ENCODE measurements at regions not wholly inside any gene's neighbourhood (a gene's known extent, or its start where the extent isn't known, plus 50 kb on each side); places are given as distances from the start of the nearest gene placed in this dataset.
A peak's percentile ranks its signal among the peaks of the same experiment; 100 is the strongest.

DNA sequence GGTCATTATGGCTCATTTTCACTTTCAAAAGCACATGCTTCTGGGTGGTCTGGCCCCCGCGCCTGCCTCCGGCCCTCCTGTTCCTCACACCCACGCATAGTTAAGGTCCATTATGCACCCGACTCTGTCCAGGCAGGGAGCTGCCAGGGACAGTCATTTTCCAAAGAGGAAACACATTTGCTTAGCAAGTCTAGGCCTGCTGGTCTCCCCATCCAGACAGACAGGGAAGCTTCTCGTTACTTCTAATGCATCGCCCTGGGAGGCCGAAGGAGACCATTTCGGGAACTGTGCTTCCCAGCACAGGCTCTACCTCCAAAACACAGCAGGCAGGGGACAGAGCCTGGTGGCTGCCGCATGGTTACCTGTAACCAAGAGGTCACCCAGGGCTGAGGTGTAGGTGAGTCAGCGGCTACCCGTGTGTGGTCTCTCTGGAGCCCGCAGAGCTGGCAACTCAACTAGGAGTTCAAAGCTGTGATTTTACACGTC is 87.1 kb upstream of the SHANK2 start:
- Histone ChIP-seq H3K27ac (ENCODE audit: low read depth, low read length) (no peak overlapping the region), H3K36me3 (ENCODE audit: insufficient read depth, low read length) (no peaks in the 10 kb centered on the region), H3K4me3 (ENCODE audit: low read depth in 1 of 2, low read length in 2 of 2) (peak overlapping the region in 1 of 2 donors; percentile 37), H3K9ac (ENCODE audit: low read length) (no peak overlapping the region), H3K27me3 (ENCODE audit: control insufficient read depth in 1 of 2, insufficient read depth in 2 of 2, low read length in 2 of 2) (no peaks in the 10 kb centered on the region), H3K9me3 (ENCODE audit: low read length) (no peaks in the 10 kb centered on the region), H3K4me1 (ENCODE audit: insufficient read depth, low read length) (peaks cover 8% of the 10 kb centered on the region)

DNA sequence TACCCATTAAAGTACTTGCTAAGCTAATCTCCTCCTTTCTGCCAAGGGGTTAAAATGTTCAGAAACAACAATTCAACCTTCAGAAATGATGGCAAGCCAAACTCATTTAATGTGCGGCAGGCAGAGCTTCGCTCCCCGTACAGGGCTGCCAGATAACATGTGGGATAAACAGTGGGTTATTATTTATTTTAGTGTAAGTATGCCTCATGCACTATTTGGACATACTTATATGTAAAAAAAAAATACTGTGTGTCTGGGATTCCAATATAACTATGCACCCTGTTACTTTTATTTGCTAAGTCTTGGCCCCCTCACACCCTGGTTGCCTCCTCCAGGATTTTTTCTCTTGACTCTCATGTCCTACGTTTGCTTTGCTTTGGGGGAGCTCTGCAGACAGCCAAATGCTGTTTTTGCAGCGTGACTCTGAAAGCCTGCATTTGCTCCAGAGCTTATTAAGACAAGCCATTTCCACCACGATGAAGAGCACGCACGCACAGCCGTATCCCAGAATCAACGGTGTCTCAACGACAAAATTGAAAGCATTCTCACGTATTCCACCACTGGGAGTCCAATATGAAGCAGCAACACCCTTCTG is 86.5 kb upstream of the SHANK2 start:
- Histone ChIP-seq H3K27ac (ENCODE audit: low read depth, low read length) (no peak overlapping the region), H3K36me3 (ENCODE audit: insufficient read depth, low read length) (no peaks in the 10 kb centered on the region), H3K27me3 (ENCODE audit: control insufficient read depth in 1 of 2, insufficient read depth in 2 of 2, low read length in 2 of 2) (no peaks in the 10 kb centered on the region), H3K9me3 (ENCODE audit: low read length) (no peaks in the 10 kb centered on the region), H3K4me1 (ENCODE audit: insufficient read depth, low read length) (peaks cover 8% of the 10 kb centered on the region), H3K9ac (ENCODE audit: low read length) (no peak overlapping the region), H3K4me3 (ENCODE audit: low read depth in 1 of 2, low read length in 2 of 2) (peak overlapping the region in 1 of 2 donors; percentile 37)

DNA sequence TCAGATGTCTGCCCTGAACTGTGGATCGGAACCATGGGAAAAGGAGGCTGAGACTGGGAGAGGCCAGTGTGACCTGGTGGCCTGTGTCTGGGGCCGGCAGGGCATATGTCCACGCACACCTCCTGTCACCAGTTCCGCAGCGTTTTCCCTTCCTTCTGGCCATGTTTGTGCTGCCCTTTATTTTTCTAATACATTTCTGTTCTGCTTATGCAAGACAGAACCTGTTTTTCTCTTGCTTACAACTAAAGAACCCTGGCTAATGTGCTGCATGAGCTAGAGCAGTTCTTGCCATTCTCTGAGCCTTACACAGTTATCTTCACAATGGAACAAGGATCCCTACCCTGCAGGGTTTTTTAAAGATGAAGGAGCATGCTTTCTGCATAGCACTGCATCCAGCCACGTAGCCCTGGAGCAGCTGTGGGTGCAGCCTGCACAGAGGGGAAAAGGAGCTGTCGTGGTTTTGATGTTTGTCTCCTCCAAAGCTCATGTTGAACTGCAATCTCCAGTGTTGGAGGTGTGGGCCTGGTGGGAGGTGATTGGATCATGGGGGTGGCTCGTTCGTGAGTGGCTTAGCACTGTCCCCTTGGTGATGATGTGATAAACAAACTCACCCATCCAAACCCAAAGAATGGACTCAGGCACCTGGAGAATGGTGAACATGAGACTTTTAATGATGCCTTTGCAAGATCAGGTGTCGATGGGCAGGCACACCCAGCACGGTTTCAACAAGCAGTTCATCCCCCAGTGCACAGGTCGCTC is 84.8 kb upstream of the SHANK2 start:
- H3K27ac ChIP-seq (ENCODE audit: low read depth, low read length), result no peak overlapping the region
- no peak overlapping the region for H3K4me3 ChIP-seq (ENCODE audit: low read depth in 1 of 2, low read length in 2 of 2)
- peaks cover 8% of the 10 kb centered on the region for H3K4me1 ChIP-seq (ENCODE audit: insufficient read depth, low read length)
- H3K27me3 ChIP-seq (ENCODE audit: control insufficient read depth in 1 of 2, insufficient read depth in 2 of 2, low read length in 2 of 2), result no peaks in the 10 kb centered on the region
- no peak overlapping the region for H3K9ac ChIP-seq (ENCODE audit: low read length)
- no peaks in the 10 kb centered on the region for H3K9me3 ChIP-seq (ENCODE audit: low read length)
- no peaks in the 10 kb centered on the region for H3K36me3 ChIP-seq (ENCODE audit: insufficient read depth, low read length)

DNA sequence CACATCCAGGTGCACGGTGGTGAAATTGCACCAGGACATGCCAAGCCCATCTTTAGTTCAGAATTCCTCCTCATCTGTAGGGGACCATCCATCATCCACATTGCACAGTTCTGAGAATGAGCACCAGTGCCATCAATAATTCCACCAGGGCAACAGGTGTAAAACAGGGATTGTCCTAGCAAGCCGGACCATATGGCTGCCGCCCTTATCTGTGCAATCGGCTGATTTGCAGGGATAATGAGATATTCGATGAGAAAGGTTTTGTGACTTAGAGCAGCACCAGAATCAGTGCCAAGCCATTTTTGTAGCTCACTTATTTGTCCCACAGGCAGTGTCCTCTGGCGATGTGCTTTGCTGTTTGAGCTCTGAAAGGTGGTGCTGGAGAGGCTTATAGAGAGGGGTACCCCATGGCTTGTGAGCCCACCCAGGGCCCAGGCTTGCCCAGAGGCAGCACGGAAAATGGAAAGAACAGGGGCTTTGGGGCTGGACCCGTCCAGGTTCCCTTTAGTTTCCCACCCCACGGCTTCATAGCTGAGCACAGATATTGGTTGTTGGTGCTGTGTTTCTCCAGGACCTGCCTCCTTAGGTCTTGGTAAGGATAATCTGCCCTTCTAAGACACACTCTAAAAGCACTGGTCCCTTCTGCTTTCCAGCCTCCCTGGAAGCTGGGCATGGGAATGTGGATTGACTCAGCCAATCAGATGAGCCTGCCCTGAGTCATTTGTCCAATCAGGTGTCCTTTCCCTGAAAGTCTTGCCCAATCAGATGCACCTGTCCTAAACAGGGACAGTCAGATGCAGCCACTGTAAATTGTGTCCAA is 84.0 kb upstream of the SHANK2 start:
- Histone ChIP-seq H3K9ac (ENCODE audit: low read length) (no peak overlapping the region), H3K36me3 (ENCODE audit: insufficient read depth, low read length) (no peaks in the 10 kb centered on the region), H3K4me3 (ENCODE audit: low read depth in 1 of 2, low read length in 2 of 2) (no peak overlapping the region), H3K27ac (ENCODE audit: low read depth, low read length) (no peak overlapping the region), H3K4me1 (ENCODE audit: insufficient read depth, low read length) (peaks cover 8% of the 10 kb centered on the region), H3K27me3 (ENCODE audit: control insufficient read depth in 1 of 2, insufficient read depth in 2 of 2, low read length in 2 of 2) (no peaks in the 10 kb centered on the region), H3K9me3 (ENCODE audit: low read length) (no peaks in the 10 kb centered on the region)

DNA sequence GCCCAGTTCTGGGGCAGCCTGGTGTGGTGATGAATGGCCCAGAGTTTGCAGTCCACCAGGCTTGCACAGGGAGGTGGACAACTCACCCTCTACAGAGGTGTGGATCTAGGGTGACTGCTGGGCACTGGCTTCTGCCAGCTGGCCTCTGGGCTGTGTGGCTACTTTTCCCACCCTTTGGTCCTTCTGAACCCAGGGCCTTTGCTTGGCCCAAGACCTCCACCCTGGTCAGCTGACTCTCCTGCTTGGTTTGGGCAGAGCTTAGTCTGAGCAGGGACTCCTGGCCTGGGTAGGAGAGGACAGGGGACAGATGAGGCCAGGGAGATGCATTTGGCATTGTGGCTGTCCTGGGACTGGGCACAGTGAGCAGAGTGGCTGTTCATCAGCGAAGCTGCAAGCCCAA is 83.0 kb upstream of the SHANK2 start:
- Histone ChIP-seq H3K4me3 (ENCODE audit: low read depth in 1 of 2, low read length in 2 of 2) (no peak overlapping the region), H3K36me3 (ENCODE audit: insufficient read depth, low read length) (no peaks in the 10 kb centered on the region), H3K9me3 (ENCODE audit: low read length) (no peaks in the 10 kb centered on the region), H3K4me1 (ENCODE audit: insufficient read depth, low read length) (peaks cover 8% of the 10 kb centered on the region), H3K27me3 (ENCODE audit: control insufficient read depth in 1 of 2, insufficient read depth in 2 of 2, low read length in 2 of 2) (no peaks in the 10 kb centered on the region), H3K27ac (ENCODE audit: low read depth, low read length) (no peak overlapping the region), H3K9ac (ENCODE audit: low read length) (no peak overlapping the region)

DNA sequence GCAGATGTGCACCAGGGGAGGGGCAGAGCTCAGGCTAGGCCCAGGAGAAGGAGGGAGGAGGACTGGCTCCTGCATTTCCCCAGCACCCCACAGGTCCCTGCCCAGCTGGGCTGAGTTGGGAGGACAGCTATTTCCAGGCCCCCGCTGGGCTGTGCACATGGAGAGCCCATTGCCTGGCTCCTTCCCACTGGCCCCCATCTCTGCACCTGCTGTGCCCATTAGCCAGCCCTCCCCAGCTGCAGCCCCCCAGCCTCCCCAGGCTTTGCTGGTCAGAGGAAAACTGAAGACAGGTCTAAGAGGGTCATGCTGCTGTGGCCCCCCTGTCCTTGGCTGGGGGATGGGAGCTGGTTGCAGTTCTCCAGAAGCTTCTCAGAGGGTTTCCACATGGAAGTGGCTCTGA is 81.8 kb upstream of the SHANK2 start:
- Histone ChIP-seq H3K4me1 (ENCODE audit: insufficient read depth, low read length) (peaks cover 2% of the 10 kb centered on the region), H3K27ac (ENCODE audit: low read depth, low read length) (no peak overlapping the region), H3K27me3 (ENCODE audit: control insufficient read depth in 1 of 2, insufficient read depth in 2 of 2, low read length in 2 of 2) (no peaks in the 10 kb centered on the region), H3K36me3 (ENCODE audit: insufficient read depth, low read length) (no peaks in the 10 kb centered on the region), H3K4me3 (ENCODE audit: low read depth in 1 of 2, low read length in 2 of 2) (no peak overlapping the region), H3K9me3 (ENCODE audit: low read length) (no peaks in the 10 kb centered on the region), H3K9ac (ENCODE audit: low read length) (no peak overlapping the region)

DNA sequence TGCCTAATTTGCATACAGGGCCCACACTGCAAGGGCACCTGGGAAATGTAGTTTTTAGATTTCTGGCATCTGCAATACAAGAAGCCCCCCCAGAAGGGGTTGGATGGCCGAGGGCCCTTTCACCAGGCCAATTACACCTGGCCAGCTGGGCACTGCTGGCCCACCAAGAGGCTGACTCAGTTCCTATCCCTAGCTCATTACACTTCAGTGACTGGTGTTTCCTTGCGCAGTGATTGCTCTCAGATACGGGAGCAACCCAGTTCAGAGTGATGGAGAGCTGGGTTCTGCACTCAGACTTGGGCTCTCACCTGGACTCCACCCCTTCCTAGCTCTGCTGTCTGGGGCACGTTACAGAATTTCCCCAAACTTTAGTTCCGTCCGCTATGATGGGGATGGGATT is 81.1 kb upstream of the SHANK2 start:
- Histone ChIP-seq H3K4me1 (ENCODE audit: insufficient read depth, low read length) (no peaks in the 10 kb centered on the region), H3K4me3 (ENCODE audit: low read depth in 1 of 2, low read length in 2 of 2) (no peak overlapping the region), H3K27ac (ENCODE audit: low read depth, low read length) (no peak overlapping the region), H3K36me3 (ENCODE audit: insufficient read depth, low read length) (no peaks in the 10 kb centered on the region), H3K9ac (ENCODE audit: low read length) (no peak overlapping the region), H3K9me3 (ENCODE audit: low read length) (no peaks in the 10 kb centered on the region), H3K27me3 (ENCODE audit: control insufficient read depth in 1 of 2, insufficient read depth in 2 of 2, low read length in 2 of 2) (no peaks in the 10 kb centered on the region)

DNA sequence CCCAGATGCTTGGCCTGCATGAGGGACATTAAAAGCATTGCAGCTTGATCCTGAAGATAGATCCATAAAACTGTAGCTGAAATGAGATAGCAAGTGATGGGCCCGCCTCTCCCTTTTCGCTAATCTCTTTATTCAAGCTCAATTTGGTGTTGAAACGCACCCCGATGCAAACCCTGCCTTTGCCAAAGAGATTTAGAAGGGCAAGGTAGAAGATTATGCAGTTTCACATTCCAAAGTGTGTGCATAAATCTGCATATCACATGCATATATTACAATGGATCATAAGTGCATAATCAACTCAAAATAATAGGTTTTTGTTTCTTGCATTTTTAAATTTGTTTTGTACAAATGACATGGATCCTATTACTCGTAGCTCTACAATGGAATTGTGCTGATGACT is 80.1 kb upstream of the SHANK2 start:
- H3K4me3 ChIP-seq (ENCODE audit: low read depth in 1 of 2, low read length in 2 of 2), result no peak overlapping the region
- no peaks in the 10 kb centered on the region for H3K36me3 ChIP-seq (ENCODE audit: insufficient read depth, low read length)
- no peaks in the 10 kb centered on the region for H3K9me3 ChIP-seq (ENCODE audit: low read length)
- H3K9ac ChIP-seq (ENCODE audit: low read length), result no peak overlapping the region
- no peaks in the 10 kb centered on the region for H3K27me3 ChIP-seq (ENCODE audit: control insufficient read depth in 1 of 2, insufficient read depth in 2 of 2, low read length in 2 of 2)
- no peaks in the 10 kb centered on the region for H3K4me1 ChIP-seq (ENCODE audit: insufficient read depth, low read length)
- H3K27ac ChIP-seq (ENCODE audit: low read depth, low read length), result no peak overlapping the region

DNA sequence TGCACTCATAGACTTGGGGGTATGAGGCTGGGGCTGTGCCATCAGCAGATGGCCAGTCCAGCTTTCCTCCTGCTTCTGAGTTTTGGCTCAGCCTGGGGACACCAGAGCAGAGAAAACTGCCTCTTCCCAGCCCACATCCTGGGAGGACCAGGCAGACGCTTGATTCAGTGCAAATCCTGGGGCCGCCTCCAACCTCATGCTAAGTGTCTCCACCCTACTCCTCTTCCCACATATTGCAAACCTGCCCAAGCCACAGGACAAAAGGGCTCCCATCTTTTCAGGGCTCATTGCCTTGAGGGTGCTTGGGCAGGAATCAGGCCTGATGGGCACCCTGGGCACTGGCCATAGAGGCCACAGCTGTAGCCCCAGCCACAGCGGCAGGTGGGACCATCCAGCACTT is 79.7 kb upstream of the SHANK2 start:
- H3K27ac ChIP-seq (ENCODE audit: low read depth, low read length), result no peak overlapping the region
- H3K9me3 ChIP-seq (ENCODE audit: low read length), result no peaks in the 10 kb centered on the region
- no peaks in the 10 kb centered on the region for H3K4me1 ChIP-seq (ENCODE audit: insufficient read depth, low read length)
- H3K9ac ChIP-seq (ENCODE audit: low read length), result no peak overlapping the region
- no peak overlapping the region for H3K4me3 ChIP-seq (ENCODE audit: low read depth in 1 of 2, low read length in 2 of 2)
- no peaks in the 10 kb centered on the region for H3K27me3 ChIP-seq (ENCODE audit: control insufficient read depth in 1 of 2, insufficient read depth in 2 of 2, low read length in 2 of 2)
- no peaks in the 10 kb centered on the region for H3K36me3 ChIP-seq (ENCODE audit: insufficient read depth, low read length)

DNA sequence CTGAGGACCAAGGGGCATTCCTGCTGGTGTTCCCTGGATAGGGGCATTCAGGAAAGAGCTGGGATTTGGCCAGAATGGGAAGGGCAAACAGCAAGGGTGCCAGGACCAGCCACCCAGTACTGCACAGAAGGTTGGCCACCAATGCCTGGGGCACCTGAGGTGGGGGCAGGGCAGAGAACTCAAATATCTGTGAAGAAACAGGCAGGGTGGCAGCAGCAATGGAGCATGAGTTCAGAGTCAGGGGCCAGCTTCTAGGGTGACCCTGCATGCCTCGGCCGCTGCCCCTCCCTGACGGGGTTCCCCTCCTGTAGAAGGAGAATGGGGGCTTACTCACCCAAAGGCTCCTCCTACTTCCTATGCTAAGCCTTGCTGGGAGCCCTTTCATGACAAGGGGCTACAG is 79.3 kb upstream of the SHANK2 start:
- Histone ChIP-seq H3K9ac (ENCODE audit: low read length) (no peak overlapping the region), H3K27ac (ENCODE audit: low read depth, low read length) (no peak overlapping the region), H3K27me3 (ENCODE audit: control insufficient read depth in 1 of 2, insufficient read depth in 2 of 2, low read length in 2 of 2) (no peaks in the 10 kb centered on the region), H3K9me3 (ENCODE audit: low read length) (no peaks in the 10 kb centered on the region), H3K4me1 (ENCODE audit: insufficient read depth, low read length) (no peaks in the 10 kb centered on the region), H3K4me3 (ENCODE audit: low read depth in 1 of 2, low read length in 2 of 2) (no peak overlapping the region), H3K36me3 (ENCODE audit: insufficient read depth, low read length) (no peaks in the 10 kb centered on the region)

DNA sequence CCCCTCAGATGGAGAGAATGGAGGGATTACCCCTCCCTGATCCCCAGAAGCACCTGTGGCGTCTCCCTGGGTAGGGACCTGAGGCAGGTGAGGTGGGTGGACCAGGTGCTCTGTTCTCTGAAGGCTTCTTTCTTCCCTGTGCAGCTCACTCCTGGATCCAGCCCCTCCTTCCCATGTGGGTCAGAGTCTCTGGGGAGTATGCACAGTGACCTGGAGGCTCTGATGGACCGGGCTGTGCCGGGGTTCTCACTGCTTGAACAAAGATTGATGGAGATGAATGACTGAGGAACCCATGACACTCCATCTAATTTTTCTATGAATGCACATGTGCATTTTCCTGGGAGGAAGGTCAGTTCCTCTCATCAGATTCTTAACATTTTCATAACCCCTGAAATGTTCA is 78.6 kb upstream of the SHANK2 start:
- H3K27me3 ChIP-seq (ENCODE audit: control insufficient read depth in 1 of 2, insufficient read depth in 2 of 2, low read length in 2 of 2), result no peaks in the 10 kb centered on the region
- H3K36me3 ChIP-seq (ENCODE audit: insufficient read depth, low read length), result no peaks in the 10 kb centered on the region
- no peak overlapping the region for H3K27ac ChIP-seq (ENCODE audit: low read depth, low read length)
- no peaks in the 10 kb centered on the region for H3K9me3 ChIP-seq (ENCODE audit: low read length)
- H3K4me3 ChIP-seq (ENCODE audit: low read depth in 1 of 2, low read length in 2 of 2), result no peak overlapping the region
- no peak overlapping the region for H3K9ac ChIP-seq (ENCODE audit: low read length)
- H3K4me1 ChIP-seq (ENCODE audit: insufficient read depth, low read length), result no peaks in the 10 kb centered on the region

Measured in muscle layer of colon (tissue), 2 donors.